Adrenal gland (tissue), 9 donors: ENCODE measurements at regions not wholly inside any gene's neighbourhood (a gene's known extent, or its start where the extent isn't known, plus 50 kb on each side); places are given as distances from the start of the nearest gene placed in this dataset.

Source experiments
- DNase-seq, 7 donors: peaks; one replicate each; pipeline ENCODE4 v3.0.0-alpha.2; 2019 to 2020
- H3K27ac ChIP-seq, 5 donors: fragments of 200-600 bp; sonication (generic) in 4 of 5; 1 replicate in 3 of 5; 2 replicates in 2 of 5; pipeline versions ENCODE4 v1.5.1 to v1.8.0; 2016 to 2020; ENCODE audit warnings: mild to moderate bottlenecking in 1 of 5
- H3K27me3 ChIP-seq: fragments of 200-600 bp; 2 replicates; pipeline ENCODE4 v1.8.0; 2021
- H3K36me3 ChIP-seq, 2 donors: fragments of 200-600 bp; replicated peaks in 1 of 2; 1 replicate in 1 of 2; 2 replicates in 1 of 2; pipeline versions ENCODE4 v1.5.1 to v1.8.0; 2018 to 2022
- H3K4me1 ChIP-seq, 2 donors: fragments of 200-600 bp; replicated peaks in 1 of 2; 1 replicate in 1 of 2; 2 replicates in 1 of 2; pipeline versions ENCODE4 v1.5.1 to v1.8.0; 2018 to 2021
- H3K4me3 ChIP-seq, 4 donors: fragments of 200-600 bp; sonication (generic) in 3 of 4; one replicate each; pipeline ENCODE4 v1.5.1; 2016 to 2018
- H3K9me3 ChIP-seq, 3 donors: fragments of 200-600 bp; sonication (generic) in 1 of 3; replicated peaks in 1 of 3; 1 replicate in 2 of 3; 2 replicates in 1 of 3; pipeline versions ENCODE4 v1.5.1 to v1.8.0; 2016 to 2021
- CTCF ChIP-seq, 6 experiments: fragments of 450-650 bp in 4 of 6; fragments of 200-600 bp in 2 of 6; sonication (generic) in 1 of 6; IDR thresholded peaks; 1 replicate in 5 of 6; 2 replicates in 1 of 6; pipeline versions ENCODE4 v1.5.1 to v1.8.0; 2016 to 2021; ENCODE audit warnings: antibody characterized with exemption in 6 of 6, mild to moderate bottlenecking in 2 of 6, moderate library complexity in 1 of 6
- POLR2A ChIP-seq, 2 donors: fragments of 450-650 bp; IDR thresholded peaks; one replicate each; pipeline ENCODE4 v1.6.1; 2017; ENCODE audit warnings: antibody characterized with exemption in 2 of 2, mild to moderate bottlenecking in 2 of 2, moderate library complexity in 1 of 2
- WGBS, 4 donors: extraction: QIAGEN DNeasy Blood & Tissue Kit in 2 of 4; methylation state at CpG; one replicate each; pipeline versions ENCODE4 v1.1.5 to v1.1.7; 2013 to 2017; 5-methylcytosine and 5-hydroxymethylcytosine counted together
- intact Hi-C, 2 donors: fragments of 100-400 bp; cut with DNase I; formaldehyde crosslinking; loops; one replicate each; pipeline versions ENCODE4 v1.14.1 to v1.15.0; 2022 to 2023
- donor health status: healthy with polysubstance abuse.
- donor health status: Bipolar disorder and iron deficiency.
- donor health status: DM: yes; HTN: yes; CAD: no.
- donor health status: DM: no; HTN: no; CAD: no.
- donor health status: DM: no; HTN: no; CAD: no.

GRCh38 chr5:23305055-23305454, 202.4 kb upstream of the PRDM9 start:
- TF ChIP-seq POLR2A (IDR thresholded peaks at IDR 0.05): no peak
- TF ChIP-seq CTCF (IDR thresholded peaks at IDR 0.05): no peak
- DNase-seq: no peak
- H3K36me3 ChIP-seq: no peaks in the 10 kb centered on the region
- H3K27me3 ChIP-seq: no peaks in the 10 kb centered on the region
- H3K4me1 ChIP-seq: no peaks in the 10 kb centered on the region
- H3K4me3 ChIP-seq: no peak overlapping the region
- H3K27ac ChIP-seq: no peak overlapping the region
- intact Hi-C loops: no loop called here
- no peaks in the 10 kb centered on the region for H3K9me3 ChIP-seq
- WGBS, 4 donors: 87 to 100% (median 89%) methylated on average over 1 to 13 of the region's 13 CpGs

- H3K9me3 ChIP-seq: no peaks in the 10 kb centered on the region
- no peaks in the 10 kb centered on the region for H3K27me3 ChIP-seq
- WGBS, 4 donors: 82 to 88% (median 85%) methylated on average over 17 to 18 of the region's 18 CpGs
- intact Hi-C loops: no loop called here
- H3K36me3 ChIP-seq: no peaks in the 10 kb centered on the region
- no peak for DNase-seq
- H3K27ac ChIP-seq: no peak overlapping the region
- no peaks in the 10 kb centered on the region for H3K4me1 ChIP-seq
- no peak overlapping the region for H3K4me3 ChIP-seq
- TF ChIP-seq CTCF (IDR thresholded peaks at IDR 0.05) (no peak), POLR2A (IDR thresholded peaks at IDR 0.05) (no peak)
Measured at GRCh38 chr5:23303836-23304235, 203.6 kb upstream of the PRDM9 start.

DNA sequence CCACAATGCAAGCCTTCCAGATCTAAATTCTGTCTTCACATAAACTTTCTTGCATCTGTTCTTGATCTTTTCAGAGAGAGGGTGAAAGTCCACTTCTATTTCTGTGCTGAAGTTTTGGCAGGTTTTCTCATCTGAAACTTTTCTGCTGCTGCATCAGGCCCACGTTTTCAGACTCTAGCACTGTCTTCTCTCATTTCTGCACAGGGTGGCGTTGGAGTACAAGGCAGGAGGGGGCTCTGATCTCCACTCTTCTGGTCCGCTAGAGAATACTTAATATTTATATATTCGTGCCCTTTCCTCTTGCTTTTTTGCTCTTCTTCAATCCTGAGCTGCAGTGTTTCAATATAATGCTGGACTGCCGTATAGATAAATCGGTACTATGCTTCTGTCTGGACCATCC, 204.0 kb upstream of the PRDM9 start:
- Histone ChIP-seq H3K4me3 (no peak overlapping the region), H3K27ac (no peak overlapping the region), H3K36me3 (no peaks in the 10 kb centered on the region), H3K4me1 (no peaks in the 10 kb centered on the region), H3K9me3 (no peaks in the 10 kb centered on the region), H3K27me3 (no peaks in the 10 kb centered on the region)
- 63 to 79% (median 69%) methylated on average over 6 of the region's 6 CpGs for WGBS, 4 donors
- intact Hi-C loops: no loop called here
- TF ChIP-seq POLR2A (IDR thresholded peaks at IDR 0.05) (no peak), CTCF (IDR thresholded peaks at IDR 0.05) (no peak)
- DNase-seq: no peak

GRCh38 chr5:23302438-23302837, 205.0 kb upstream of the PRDM9 start:
- Histone ChIP-seq H3K27me3 (no peaks in the 10 kb centered on the region), H3K27ac (no peak overlapping the region), H3K4me1 (no peaks in the 10 kb centered on the region), H3K4me3 (no peak overlapping the region), H3K9me3 (no peaks in the 10 kb centered on the region), H3K36me3 (no peaks in the 10 kb centered on the region)
- 90 to 100% (median 94%) methylated on average over 1 of the region's 1 CpG for WGBS, 4 donors
- DNase-seq: no peak
- TF ChIP-seq CTCF (IDR thresholded peaks at IDR 0.05) (no peak), POLR2A (IDR thresholded peaks at IDR 0.05) (no peak)
- intact Hi-C loops: no loop called here
